T-helper 2 cell treated with Interferon-gamma antibody and Interleukin-4, amounts not matched to agents 5 μg/mL and 100 μg/mL, for 36 hours (primary cell): ENCODE measurements at regions not wholly inside any gene's neighbourhood (a gene's known extent, or its start where the extent isn't known, plus 50 kb on each side); places are given as distances from the start of the nearest gene placed in this dataset.

Source experiments
- DNase-seq: peaks from one replicate; pipeline ENCODE4 v3.0.0; 2021; ENCODE audit warnings: low spot score
- H3K27ac Mint-ChIP-seq: one replicate; pipeline ENCODE4 v1.8.0; 2021; ENCODE audit warnings: mild to moderate bottlenecking, mixed read lengths
- H3K27me3 Mint-ChIP-seq: one replicate; pipeline ENCODE4 v1.8.0; 2021; ENCODE audit warnings: low read depth, mixed read lengths
- H3K36me3 Mint-ChIP-seq: one replicate; pipeline ENCODE4 v1.8.0; 2021; ENCODE audit warnings: low read depth, mixed read lengths
- H3K4me1 Mint-ChIP-seq: one replicate; pipeline ENCODE4 v1.8.0; 2021; ENCODE audit warnings: low read depth, mixed read lengths
- H3K4me3 Mint-ChIP-seq: one replicate; pipeline ENCODE4 v1.8.0; 2022; ENCODE audit warnings: mild to moderate bottlenecking, moderate library complexity, mixed read lengths
- H3K9me3 Mint-ChIP-seq: one replicate; pipeline ENCODE4 v1.8.0; 2021; ENCODE audit warnings: mixed read lengths

DNA sequence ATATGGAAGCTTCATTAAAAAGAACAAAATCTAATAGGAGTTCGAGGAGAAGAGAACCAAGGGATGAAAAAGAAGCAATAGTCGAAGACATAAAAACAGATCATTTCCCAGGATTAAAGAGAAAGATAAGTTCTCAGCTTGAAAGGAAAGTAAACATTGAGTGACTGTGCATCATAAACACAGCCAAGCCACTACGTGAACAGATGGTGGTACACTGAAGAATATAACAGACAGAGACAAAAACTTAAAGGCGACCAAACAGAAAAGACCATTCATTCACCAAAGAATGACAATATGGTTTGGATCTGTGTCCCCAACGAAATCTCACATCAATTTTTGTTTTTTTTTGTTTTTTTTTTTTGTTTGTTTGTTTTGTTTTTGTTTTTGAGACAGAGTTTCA is 210.8 kb upstream of the LINGO1 start:
- no peaks in the 10 kb centered on the region for H3K9me3 Mint-ChIP-seq
- H3K4me1 Mint-ChIP-seq: no peaks in the 10 kb centered on the region
- DNase-seq: no peak
- no peak overlapping the region for H3K27ac Mint-ChIP-seq
- H3K36me3 Mint-ChIP-seq: no peaks in the 10 kb centered on the region
- peaks cover 32% of the 10 kb centered on the region for H3K27me3 Mint-ChIP-seq
- no peak overlapping the region for H3K4me3 Mint-ChIP-seq

DNA sequence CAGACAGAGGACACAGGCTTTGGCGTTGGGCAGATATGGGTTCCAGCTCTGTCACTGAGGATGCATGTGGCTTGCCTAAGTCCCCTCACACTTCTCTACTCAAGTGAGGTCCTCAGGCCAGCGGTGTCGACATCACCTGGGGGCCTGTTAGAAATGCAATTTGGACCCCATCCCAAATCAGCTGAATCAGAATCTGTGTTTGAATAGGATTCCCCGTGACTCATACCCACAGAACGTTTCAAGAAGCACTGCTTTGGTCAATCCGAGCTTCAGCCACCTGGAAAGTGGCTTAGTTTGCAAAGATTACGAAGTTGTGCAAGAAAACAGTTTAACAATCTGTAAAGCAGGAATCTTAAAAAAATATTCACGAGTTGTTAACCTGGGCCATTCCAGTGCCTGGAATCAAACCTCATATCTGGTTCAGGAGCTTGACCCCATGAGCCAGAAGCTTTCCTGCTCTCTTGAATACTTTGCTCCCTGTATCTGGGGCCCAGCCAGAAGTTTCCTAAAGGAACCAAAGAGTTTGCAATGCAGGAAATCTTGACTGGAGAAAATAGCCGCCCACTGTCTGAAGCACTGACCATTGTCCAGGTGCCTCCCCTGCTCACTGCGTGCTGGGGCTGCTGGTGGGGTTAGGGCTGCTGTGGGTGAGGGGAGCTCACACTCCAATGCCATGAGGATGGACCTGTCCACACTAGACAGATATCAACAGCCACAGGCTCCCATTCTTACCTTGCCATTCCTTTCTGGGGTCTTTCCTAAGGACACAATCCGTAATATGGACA is 208.5 kb upstream of the LINGO1 start:
- Mint-ChIP-seq H3K27me3 (peaks cover 19% of the 10 kb centered on the region), H3K9me3 (no peaks in the 10 kb centered on the region), H3K27ac (no peak overlapping the region), H3K4me1 (no peaks in the 10 kb centered on the region), H3K36me3 (no peaks in the 10 kb centered on the region), H3K4me3 (no peak overlapping the region)
- no peak for DNase-seq

DNA sequence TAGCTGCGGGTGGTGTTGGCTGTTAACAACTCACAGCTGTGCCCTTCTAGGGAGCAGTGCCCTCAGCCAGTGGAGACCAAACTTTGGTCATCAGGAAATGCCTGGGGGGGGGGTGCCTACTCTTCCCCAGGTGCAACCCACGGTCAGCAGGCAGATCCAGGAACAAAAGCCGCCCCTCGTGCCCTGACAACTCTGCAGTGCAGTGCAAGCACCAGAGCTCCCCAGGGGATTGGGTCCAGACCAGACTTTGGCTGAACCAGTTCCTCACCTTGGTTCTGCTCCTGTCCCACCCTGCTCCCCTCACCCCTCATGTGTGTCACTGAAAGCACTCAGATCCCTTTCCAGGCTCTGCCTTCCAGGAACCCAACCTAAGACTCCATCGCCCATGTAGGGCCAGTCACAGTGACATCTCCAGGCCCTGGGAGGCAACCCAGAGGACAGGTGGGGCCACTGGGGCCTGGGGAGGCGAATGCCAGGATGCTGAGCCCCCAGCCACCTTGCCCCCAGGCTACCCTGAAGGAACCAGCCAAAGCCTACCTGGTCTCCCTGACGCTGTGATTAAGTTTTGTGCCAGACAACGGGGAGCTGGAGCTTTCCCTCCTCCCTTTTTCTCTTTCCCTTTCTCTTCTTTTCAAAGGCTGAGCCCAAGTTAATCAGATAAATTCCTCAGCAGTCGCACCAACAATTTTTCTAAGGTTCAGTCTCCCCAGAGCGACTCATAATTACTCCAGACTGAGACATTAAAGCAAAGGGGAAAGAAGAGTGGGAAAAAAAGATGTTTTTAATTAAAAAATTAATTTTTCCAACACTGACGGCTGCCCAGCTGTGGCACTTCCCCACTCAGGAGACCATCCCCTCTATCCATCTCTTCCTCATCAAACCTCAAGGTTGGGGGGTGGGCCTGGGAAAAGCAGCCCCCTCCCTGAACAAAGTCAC is 207.5 kb upstream of the LINGO1 start:
- peaks cover 13% of the 10 kb centered on the region for H3K27me3 Mint-ChIP-seq
- H3K27ac Mint-ChIP-seq: no peak overlapping the region
- H3K36me3 Mint-ChIP-seq: no peaks in the 10 kb centered on the region
- no peaks in the 10 kb centered on the region for H3K4me1 Mint-ChIP-seq
- no peak for DNase-seq
- no peak overlapping the region for H3K4me3 Mint-ChIP-seq
- no peaks in the 10 kb centered on the region for H3K9me3 Mint-ChIP-seq

DNA sequence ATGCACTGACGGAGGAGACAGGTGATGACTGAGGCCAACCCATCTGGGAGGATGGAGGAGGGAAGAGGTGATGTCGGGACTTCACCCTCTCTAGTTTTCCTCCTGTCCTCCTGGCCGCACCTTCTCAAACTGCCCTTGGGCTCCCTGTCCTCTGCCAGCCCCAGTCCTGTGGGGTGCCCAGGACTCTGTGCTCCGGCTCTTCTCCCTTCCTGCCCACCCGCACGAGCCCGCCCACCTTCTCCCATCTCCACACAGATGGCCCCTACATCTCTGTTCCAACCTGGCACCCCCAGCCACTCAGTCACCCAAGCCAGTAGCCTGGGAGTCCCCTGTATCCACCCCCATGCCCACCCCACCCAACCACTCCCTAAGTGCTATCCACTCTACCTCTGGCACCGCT is 206.7 kb upstream of the LINGO1 start:
- H3K27me3 Mint-ChIP-seq: peaks cover 8% of the 10 kb centered on the region
- no peak for DNase-seq
- H3K4me3 Mint-ChIP-seq: no peak overlapping the region
- no peak overlapping the region for H3K27ac Mint-ChIP-seq
- no peaks in the 10 kb centered on the region for H3K4me1 Mint-ChIP-seq
- no peaks in the 10 kb centered on the region for H3K9me3 Mint-ChIP-seq
- no peaks in the 10 kb centered on the region for H3K36me3 Mint-ChIP-seq

DNA sequence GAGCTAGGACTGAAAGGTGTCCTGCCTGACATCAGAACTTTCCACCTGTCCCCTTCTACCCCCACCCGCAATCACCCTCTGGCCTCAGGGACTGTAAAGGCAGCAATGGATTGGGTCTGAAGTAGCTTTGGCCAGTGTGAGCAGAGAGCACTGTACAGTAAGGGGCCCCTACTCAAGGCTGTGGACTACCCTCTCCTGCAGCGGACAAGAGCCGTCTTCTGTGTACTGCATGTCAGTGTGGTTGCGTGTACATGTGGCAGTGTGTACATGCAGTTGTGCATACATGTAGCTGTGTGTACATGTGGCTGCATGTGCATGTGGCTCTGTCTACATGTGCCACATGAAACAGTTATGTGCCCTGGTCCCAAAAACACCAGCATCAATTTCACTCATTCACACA is 205.9 kb upstream of the LINGO1 start:
- Mint-ChIP-seq H3K27ac (no peak overlapping the region), H3K36me3 (no peaks in the 10 kb centered on the region), H3K9me3 (no peaks in the 10 kb centered on the region), H3K4me1 (no peaks in the 10 kb centered on the region), H3K27me3 (peaks cover 5% of the 10 kb centered on the region), H3K4me3 (no peak overlapping the region)
- no peak for DNase-seq

DNA sequence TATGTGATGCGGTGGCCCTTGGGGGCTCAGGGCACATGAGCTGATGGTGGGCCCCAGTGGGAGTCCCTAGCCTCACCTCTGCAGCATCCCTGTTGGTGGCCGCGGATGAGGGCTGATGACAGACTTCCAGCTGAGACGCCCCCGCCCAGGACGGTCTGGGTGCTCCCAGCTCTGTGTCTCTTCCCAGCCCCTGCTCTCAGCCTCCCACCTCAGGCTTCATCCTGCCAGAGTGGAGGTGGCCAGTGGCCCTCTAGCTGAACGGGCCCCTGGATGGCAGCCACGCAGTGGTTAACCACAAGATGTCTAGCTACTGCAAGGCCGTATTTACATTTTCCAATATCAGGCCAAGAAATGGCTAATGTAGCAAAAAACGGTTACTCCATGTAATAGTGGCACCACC is 205.3 kb upstream of the LINGO1 start:
- Mint-ChIP-seq H3K4me3 (no peak overlapping the region), H3K27ac (no peak overlapping the region), H3K36me3 (no peaks in the 10 kb centered on the region), H3K4me1 (no peaks in the 10 kb centered on the region), H3K27me3 (peaks cover 5% of the 10 kb centered on the region), H3K9me3 (no peaks in the 10 kb centered on the region)
- no peak for DNase-seq

DNA sequence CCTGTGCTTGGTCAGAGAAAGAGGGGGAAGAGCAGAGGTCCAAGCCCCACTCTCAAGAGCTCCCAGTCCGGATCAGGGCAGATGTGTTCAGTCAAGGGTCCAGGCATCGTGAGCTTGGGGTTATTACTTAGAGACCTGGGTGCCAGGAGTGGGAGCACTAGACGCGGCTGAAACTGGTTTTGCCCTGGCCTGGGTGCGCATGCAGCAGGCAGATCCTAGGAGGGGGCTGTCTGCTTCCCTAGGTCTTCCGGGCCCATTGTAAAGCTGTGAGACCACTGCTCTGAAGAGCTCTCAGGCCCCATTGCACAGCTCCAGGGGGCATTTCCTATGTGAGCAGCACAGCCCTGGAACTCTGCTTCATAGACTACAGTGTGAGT is 204.9 kb upstream of the LINGO1 start:
- Mint-ChIP-seq H3K36me3 (no peaks in the 10 kb centered on the region), H3K4me1 (no peaks in the 10 kb centered on the region), H3K27me3 (peaks cover 5% of the 10 kb centered on the region), H3K27ac (no peak overlapping the region), H3K4me3 (no peak overlapping the region), H3K9me3 (no peaks in the 10 kb centered on the region)
- no peak for DNase-seq

DNA sequence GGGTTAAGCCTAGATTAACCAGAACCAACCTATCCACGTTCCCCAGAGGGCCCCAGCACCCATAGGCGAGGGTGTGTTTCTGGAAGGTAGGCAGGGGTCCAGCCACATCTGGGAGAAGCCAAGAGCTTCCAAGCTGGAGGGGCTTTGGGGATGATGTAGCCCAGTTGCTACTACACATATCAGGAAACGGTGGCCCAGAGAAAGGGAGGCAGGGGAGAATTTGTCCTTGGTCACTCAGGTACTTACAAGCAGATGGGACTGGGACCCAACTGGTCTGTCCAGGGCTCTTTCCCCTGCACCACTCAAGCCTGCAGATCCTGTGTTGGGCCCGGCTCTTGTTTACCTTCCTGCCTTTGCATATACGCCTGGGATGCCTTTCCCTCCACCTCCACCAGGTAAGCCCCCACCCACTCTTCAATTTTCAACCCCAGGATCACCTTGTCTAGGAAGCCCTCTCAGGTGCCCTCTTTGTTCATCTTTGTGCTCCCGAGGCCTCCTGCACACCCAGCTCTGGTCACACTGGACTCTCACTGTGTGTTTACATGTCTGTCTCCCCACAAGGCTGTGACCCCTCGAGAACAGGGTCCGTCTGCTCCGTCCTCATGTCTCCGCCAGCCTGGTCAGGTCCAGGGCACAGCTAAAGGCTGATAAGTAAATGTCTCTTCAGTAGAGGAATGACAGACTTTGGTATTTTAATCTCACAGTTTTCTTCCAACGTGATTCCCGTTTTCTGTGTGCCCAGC is 204.4 kb upstream of the LINGO1 start:
- H3K27me3 Mint-ChIP-seq: peaks cover 3% of the 10 kb centered on the region
- DNase-seq: no peak
- H3K27ac Mint-ChIP-seq: no peak overlapping the region
- H3K9me3 Mint-ChIP-seq: no peaks in the 10 kb centered on the region
- no peak overlapping the region for H3K4me3 Mint-ChIP-seq
- no peaks in the 10 kb centered on the region for H3K4me1 Mint-ChIP-seq
- H3K36me3 Mint-ChIP-seq: no peaks in the 10 kb centered on the region

DNA sequence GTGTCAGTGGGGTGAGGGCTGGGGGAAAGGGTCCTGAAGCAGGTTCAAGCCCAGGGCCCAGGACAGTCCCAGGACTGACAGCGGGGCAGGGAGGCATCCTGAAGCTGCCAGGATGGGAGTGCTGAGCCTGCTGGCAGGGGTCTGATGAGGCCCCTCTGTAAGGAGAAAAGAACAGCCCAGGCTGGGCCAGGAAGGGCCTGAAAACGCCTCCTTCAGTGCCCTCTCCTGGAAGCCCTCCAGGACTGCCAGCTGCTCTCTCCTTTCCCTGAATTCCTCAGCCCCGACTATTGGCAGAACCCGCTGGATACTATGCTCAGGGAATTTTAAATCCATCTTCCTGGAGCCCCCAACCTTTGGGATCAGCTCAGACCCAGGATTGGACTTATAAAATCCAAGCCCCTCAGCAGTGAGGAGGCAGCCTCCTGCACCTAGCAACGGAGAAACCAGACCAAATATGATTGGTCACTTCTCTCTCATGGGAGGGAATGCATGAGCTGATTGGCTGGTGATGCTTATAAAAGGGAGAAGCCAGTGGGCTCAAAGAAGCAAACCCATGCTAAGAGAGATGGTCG is 203.5 kb upstream of the LINGO1 start:
- DNase-seq: no peak
- H3K9me3 Mint-ChIP-seq: no peaks in the 10 kb centered on the region
- H3K4me3 Mint-ChIP-seq: no peak overlapping the region
- no peak overlapping the region for H3K27ac Mint-ChIP-seq
- H3K36me3 Mint-ChIP-seq: no peaks in the 10 kb centered on the region
- peaks cover 3% of the 10 kb centered on the region for H3K27me3 Mint-ChIP-seq
- no peaks in the 10 kb centered on the region for H3K4me1 Mint-ChIP-seq

DNA sequence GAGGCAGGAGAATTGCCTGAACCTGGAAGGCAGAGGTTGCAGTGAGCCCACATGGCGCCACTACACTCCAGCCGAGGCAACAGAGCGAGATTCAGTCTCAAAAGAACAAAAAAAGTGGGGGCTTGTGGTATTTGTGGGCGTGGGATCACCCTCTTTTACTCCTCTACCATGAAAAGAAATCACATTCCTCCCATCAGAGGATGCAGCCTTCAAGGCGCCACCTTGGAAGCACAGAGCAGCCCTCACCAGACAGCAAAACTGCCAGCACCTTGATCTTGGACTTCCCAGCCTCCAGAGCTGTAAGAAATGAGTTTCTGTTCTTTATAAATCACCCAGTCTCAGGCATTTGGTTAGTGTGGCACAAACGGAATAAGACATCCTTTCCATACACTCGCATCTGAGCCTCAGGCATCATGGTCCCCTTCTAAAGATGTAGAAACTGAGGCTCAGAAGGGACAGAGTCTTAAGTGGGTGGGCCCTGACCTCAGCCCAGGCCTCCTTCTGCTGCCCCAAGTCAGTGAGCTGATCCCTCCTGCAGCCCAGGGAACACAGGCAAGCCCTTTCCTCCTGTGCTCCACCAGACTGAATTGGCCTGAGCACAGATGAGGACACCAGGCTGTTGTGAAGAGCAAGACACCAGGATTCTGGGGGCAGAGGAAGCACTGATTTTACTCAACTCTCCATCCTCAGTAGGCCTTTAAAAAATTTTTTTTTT is 201.7 kb upstream of the LINGO1 start:
- no peaks in the 10 kb centered on the region for H3K27me3 Mint-ChIP-seq
- H3K9me3 Mint-ChIP-seq: no peaks in the 10 kb centered on the region
- no peak overlapping the region for H3K4me3 Mint-ChIP-seq
- DNase-seq: no peak
- no peak overlapping the region for H3K27ac Mint-ChIP-seq
- no peaks in the 10 kb centered on the region for H3K4me1 Mint-ChIP-seq
- H3K36me3 Mint-ChIP-seq: no peaks in the 10 kb centered on the region

DNA sequence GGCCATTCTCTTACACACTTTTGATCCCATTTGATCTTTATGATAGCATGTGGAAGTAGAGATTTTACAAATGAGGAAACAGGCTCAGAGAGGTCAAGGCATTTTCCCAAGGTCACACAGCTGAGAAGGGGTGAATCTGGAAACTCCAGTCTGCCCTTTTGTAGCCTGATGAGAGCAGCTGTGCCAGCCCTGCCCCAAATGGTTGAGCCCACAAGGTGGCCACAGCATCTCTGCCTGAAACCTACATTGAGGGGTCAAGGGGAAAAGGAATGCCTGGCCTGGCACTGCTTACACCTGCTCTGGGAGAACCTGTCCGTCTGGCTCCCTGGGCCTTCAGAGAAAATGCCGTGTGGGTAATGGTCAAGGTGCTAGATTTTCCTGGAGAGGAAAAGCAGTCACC is 200.2 kb upstream of the LINGO1 start:
- Mint-ChIP-seq H3K9me3 (no peaks in the 10 kb centered on the region), H3K36me3 (no peaks in the 10 kb centered on the region), H3K27ac (no peak overlapping the region), H3K27me3 (no peaks in the 10 kb centered on the region), H3K4me3 (no peak overlapping the region), H3K4me1 (no peaks in the 10 kb centered on the region)
- DNase-seq: no peak

DNA sequence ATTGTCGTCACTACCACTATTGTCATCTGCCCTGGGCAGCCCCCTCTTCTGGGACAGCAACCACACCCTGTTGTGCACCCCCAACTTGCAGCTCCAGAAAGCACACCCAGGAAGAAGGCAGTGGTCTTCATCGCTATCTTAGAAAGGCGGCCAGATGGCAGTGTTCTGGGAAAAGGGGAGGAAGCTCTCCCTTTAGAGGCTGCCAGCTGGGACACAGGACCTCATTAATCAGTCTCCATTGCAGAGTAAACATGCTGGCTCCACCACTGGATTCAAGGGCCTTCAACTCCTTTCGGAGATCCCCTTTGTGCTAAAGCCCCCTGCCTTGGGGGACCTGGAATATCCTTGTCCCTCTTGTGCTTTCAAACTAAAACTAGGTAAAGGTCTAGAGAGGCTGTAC is 199.3 kb upstream of the LINGO1 start:
- Mint-ChIP-seq H3K4me1 (no peaks in the 10 kb centered on the region), H3K27me3 (no peaks in the 10 kb centered on the region), H3K36me3 (no peaks in the 10 kb centered on the region), H3K4me3 (no peak overlapping the region), H3K27ac (no peak overlapping the region), H3K9me3 (no peaks in the 10 kb centered on the region)
- no peak for DNase-seq

DNA sequence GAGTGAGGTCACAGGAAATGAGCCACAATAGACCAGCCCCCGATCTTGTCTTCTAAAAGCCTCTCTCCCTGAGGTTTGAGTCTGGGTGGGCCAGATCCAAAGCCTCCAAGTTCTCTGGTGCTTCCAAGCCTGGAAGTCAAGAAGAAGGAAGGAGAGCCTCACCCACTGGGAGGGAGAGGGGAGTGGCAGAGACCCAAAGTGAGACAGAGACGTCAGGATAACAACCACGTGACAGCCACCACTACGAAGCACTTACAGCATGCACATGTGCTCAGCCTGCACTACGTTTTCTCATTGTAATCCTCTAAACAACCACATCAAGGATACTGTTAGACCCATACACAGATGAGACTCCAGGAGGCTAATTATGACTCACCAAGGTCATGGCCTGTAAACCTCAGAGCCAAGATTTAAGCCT is 197.3 kb upstream of the LINGO1 start:
- Mint-ChIP-seq H3K4me1 (no peaks in the 10 kb centered on the region), H3K4me3 (no peak overlapping the region), H3K36me3 (no peaks in the 10 kb centered on the region), H3K27ac (no peak overlapping the region), H3K9me3 (no peaks in the 10 kb centered on the region), H3K27me3 (no peaks in the 10 kb centered on the region)
- DNase-seq: no peak
